22Rv1 (cell line): ENCODE measurements at regions not wholly inside any gene's neighbourhood (a gene's known extent, or its start where the extent isn't known, plus 50 kb on each side); places are given as distances from the start of the nearest gene placed in this dataset.

Source experiments
- CTCF ChIP-seq: fragments of 450-650 bp; IDR thresholded peaks from 2 replicates; pipeline ENCODE4 v1.5.1; 2017; ENCODE audit warnings: mild to moderate bottlenecking
- ZFX ChIP-seq: fragments of 450-650 bp; IDR thresholded peaks from 2 replicates; pipeline ENCODE4 v1.6.1; 2017; ENCODE audit warnings: antibody characterized with exemption, borderline replicate concordance

- peak; percentile 75 for TF ChIP-seq CTCF
- TF ChIP-seq ZFX, result no peak
Observed at GRCh38 chr4:128565565-128566186, 243.8 kb upstream of the JADE1 start.
